ENCODE measurements at regions not wholly inside any gene's neighbourhood (a gene's known extent, or its start where the extent isn't known, plus 50 kb on each side); places are given as distances from the start of the nearest gene placed in this dataset.

DNA sequence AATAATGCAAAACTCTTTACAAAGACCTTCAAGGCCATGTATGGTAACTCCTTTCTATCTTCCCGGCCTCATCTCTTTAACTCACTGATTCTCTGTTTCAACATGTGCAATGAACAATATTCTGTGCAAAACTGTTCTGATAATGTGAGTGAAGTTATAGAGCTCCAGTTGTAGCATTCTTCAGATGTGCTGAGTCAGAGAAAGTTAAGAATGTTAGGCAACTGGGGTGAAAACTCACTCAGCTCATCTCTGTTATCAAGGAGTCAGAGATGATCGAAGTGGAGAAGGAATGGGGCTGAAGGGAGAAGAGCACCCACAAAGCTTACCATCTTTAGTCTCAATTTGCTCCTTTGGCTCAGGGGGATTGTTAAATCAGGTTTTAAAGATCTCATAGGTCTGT is 344.7 kb upstream of the NPSR1 start:
- TF ChIP-seq POLR2AphosphoS5 (IDR thresholded peaks at IDR 0.05) (no peak), POLR2A (IDR thresholded peaks at IDR 0.05) (no peak)
- TF ChIP-seq, protein P1, sequence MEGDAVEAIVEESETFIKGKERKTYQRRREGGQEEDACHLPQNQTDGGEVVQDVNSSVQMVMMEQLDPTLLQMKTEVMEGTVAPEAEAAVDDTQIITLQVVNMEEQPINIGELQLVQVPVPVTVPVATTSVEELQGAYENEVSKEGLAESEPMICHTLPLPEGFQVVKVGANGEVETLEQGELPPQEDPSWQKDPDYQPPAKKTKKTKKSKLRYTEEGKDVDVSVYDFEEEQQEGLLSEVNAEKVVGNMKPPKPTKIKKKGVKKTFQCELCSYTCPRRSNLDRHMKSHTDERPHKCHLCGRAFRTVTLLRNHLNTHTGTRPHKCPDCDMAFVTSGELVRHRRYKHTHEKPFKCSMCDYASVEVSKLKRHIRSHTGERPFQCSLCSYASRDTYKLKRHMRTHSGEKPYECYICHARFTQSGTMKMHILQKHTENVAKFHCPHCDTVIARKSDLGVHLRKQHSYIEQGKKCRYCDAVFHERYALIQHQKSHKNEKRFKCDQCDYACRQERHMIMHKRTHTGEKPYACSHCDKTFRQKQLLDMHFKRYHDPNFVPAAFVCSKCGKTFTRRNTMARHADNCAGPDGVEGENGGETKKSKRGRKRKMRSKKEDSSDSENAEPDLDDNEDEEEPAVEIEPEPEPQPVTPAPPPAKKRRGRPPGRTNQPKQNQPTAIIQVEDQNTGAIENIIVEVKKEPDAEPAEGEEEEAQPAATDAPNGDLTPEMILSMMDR (IDR thresholded peaks at IDR 0.05): no peak

Data from breast epithelium (tissue), 3 donors.